Astrocyte (in vitro differentiated cells and primary cell): ENCODE measurements at regions not wholly inside any gene's neighbourhood (a gene's known extent, or its start where the extent isn't known, plus 50 kb on each side); places are given as distances from the start of the nearest gene placed in this dataset.

ENCODE experiments used
- DNase-seq: peaks from one replicate; pipeline ENCODE4 v3.0.0-alpha.2; 2010; ENCODE audit warnings: low read depth
- FAIRE-seq: peaks from 2 replicates; lab custom pipeline; 2011; peaks lifted over from hg19 to GRCh38; lab: Jason Lieb, UNC
- H2AFZ ChIP-seq: 2 replicates; pipeline ENCODE4 v1.6.0; 2012; ENCODE audit warnings: low read depth, low read length, inconsistent platforms
- H3K27ac ChIP-seq: 2 replicates; pipeline ENCODE4 v1.5.1; 2011; ENCODE audit warnings: low read depth, low read length, inconsistent platforms
- H3K27me3 ChIP-seq: 2 replicates; pipeline ENCODE4 v1.6.0; 2011; ENCODE audit warnings: low read length, inconsistent platforms; ENCODE audit not compliant: insufficient read depth
- H3K36me3 ChIP-seq: 2 replicates; pipeline ENCODE4 v1.5.1; 2011; ENCODE audit warnings: low read length, inconsistent platforms; ENCODE audit not compliant: insufficient read depth
- H3K4me1 ChIP-seq: 2 replicates; pipeline ENCODE4 v1.5.1; 2011; ENCODE audit warnings: low read length, inconsistent platforms; ENCODE audit not compliant: insufficient read depth
- H3K4me2 ChIP-seq: 2 replicates; pipeline ENCODE4 v1.6.0; 2012; ENCODE audit warnings: low read length, inconsistent platforms
- H3K4me3 ChIP-seq: 2 replicates; pipeline ENCODE4 v1.5.1; 2011; ENCODE audit warnings: low read depth, mild to moderate bottlenecking, low read length, inconsistent platforms; ENCODE audit not compliant: insufficient read depth
- H3K79me2 ChIP-seq: 2 replicates; pipeline ENCODE4 v1.6.0; 2012; ENCODE audit warnings: mild to moderate bottlenecking, low read length, inconsistent platforms; ENCODE audit not compliant: insufficient read depth
- H3K9ac ChIP-seq: 2 replicates; pipeline ENCODE4 v1.6.0; 2012; ENCODE audit warnings: mild to moderate bottlenecking, low read length, inconsistent platforms
- H3K9me3 ChIP-seq: 2 replicates; pipeline ENCODE4 v1.5.1; 2012; ENCODE audit warnings: low read depth, mild to moderate bottlenecking, low read length, inconsistent platforms; ENCODE audit not compliant: insufficient read depth
- H4K20me1 ChIP-seq: 2 replicates; pipeline ENCODE4 v1.6.0; 2012; ENCODE audit warnings: low read length, inconsistent platforms; ENCODE audit not compliant: insufficient read depth
- H3K27ac Mint-ChIP-seq: one replicate; pipeline ENCODE4 v1.8.0; 2021; ENCODE audit warnings: mild to moderate bottlenecking, mixed read lengths; ENCODE audit not compliant: unreplicated experiment
- H3K27me3 Mint-ChIP-seq: one replicate; pipeline ENCODE4 v1.8.0; 2021; ENCODE audit warnings: low read depth, mixed read lengths; ENCODE audit not compliant: unreplicated experiment
- H3K36me3 Mint-ChIP-seq: one replicate; pipeline ENCODE4 v1.8.0; 2021; ENCODE audit warnings: low read depth, mixed read lengths; ENCODE audit not compliant: unreplicated experiment
- H3K4me1 Mint-ChIP-seq: one replicate; pipeline ENCODE4 v1.8.0; 2021; ENCODE audit warnings: low read depth, mixed read lengths; ENCODE audit not compliant: unreplicated experiment
- H3K4me3 Mint-ChIP-seq: one replicate; pipeline ENCODE4 v1.8.0; 2021; ENCODE audit warnings: mild to moderate bottlenecking, moderate library complexity, mixed read lengths; ENCODE audit not compliant: unreplicated experiment
- H3K9me3 Mint-ChIP-seq: one replicate; pipeline ENCODE4 v1.8.0; 2021; ENCODE audit warnings: mild to moderate bottlenecking, mixed read lengths; ENCODE audit not compliant: unreplicated experiment
- EZH2 ChIP-seq: IDR thresholded peaks from 2 replicates; pipeline ENCODE4 v1.6.1; 2012; ENCODE audit warnings: mild to moderate bottlenecking, low read length, inconsistent platforms; ENCODE audit not compliant: insufficient read depth
- TF ChIP-seq, protein P1 (sequence below): IDR thresholded peaks from 2 replicates; pipeline ENCODE4 v1.5.1; 2011; ENCODE audit warnings: low read depth, mild to moderate bottlenecking, inconsistent platforms, low read length, moderate library complexity; ENCODE audit not compliant: insufficient read depth

DNA sequence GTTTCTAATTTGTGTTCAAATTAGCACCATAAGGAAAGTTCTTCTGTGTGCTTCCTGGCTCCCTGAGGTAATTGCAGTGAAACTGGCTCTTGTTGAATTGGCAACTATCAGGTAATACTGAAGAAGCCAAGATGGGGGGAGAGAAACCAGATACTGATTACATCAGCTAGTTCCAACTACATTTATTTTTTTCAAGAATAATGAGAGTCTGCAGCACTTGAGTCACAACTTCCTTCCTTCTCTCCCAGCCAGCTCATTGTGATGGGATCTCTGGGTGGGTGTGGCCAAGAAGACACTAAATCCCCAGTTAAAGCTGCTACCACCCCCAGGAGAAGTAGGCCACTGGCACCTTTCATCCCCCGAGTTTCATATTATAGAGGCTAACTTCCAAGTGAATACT lies 100.7 kb upstream of the RXFP2 start:
- no peak for TF ChIP-seq EZH2
- TF ChIP-seq, protein P1, sequence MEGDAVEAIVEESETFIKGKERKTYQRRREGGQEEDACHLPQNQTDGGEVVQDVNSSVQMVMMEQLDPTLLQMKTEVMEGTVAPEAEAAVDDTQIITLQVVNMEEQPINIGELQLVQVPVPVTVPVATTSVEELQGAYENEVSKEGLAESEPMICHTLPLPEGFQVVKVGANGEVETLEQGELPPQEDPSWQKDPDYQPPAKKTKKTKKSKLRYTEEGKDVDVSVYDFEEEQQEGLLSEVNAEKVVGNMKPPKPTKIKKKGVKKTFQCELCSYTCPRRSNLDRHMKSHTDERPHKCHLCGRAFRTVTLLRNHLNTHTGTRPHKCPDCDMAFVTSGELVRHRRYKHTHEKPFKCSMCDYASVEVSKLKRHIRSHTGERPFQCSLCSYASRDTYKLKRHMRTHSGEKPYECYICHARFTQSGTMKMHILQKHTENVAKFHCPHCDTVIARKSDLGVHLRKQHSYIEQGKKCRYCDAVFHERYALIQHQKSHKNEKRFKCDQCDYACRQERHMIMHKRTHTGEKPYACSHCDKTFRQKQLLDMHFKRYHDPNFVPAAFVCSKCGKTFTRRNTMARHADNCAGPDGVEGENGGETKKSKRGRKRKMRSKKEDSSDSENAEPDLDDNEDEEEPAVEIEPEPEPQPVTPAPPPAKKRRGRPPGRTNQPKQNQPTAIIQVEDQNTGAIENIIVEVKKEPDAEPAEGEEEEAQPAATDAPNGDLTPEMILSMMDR, result no peak
- no peaks in the 10 kb centered on the region for H3K27me3 Mint-ChIP-seq
- Histone ChIP-seq H4K20me1 (no peaks in the 10 kb centered on the region), H3K4me1 (peaks cover 17% of the 10 kb centered on the region), H2AFZ (peak overlapping the region; percentile 35), H3K79me2 (no peaks in the 10 kb centered on the region), H3K9me3 (no peaks in the 10 kb centered on the region), H3K9ac (no peak overlapping the region), H3K27ac (peak overlapping the region; percentile 54), H3K27me3 (no peaks in the 10 kb centered on the region), H3K4me2 (peak overlapping the region; percentile 55), H3K36me3 (no peaks in the 10 kb centered on the region), H3K4me3 (no peak overlapping the region)
- peaks cover 24% of the 10 kb centered on the region for H3K9me3 Mint-ChIP-seq
- H3K27ac Mint-ChIP-seq, result peak overlapping the region; percentile 41
- H3K4me3 Mint-ChIP-seq, result no peak overlapping the region
- peaks cover 4% of the 10 kb centered on the region for H3K4me1 Mint-ChIP-seq
- DNase-seq, result peak; percentile 72
- peak; percentile 81 for FAIRE-seq
- H3K36me3 Mint-ChIP-seq, result peaks cover 7% of the 10 kb centered on the region

DNA sequence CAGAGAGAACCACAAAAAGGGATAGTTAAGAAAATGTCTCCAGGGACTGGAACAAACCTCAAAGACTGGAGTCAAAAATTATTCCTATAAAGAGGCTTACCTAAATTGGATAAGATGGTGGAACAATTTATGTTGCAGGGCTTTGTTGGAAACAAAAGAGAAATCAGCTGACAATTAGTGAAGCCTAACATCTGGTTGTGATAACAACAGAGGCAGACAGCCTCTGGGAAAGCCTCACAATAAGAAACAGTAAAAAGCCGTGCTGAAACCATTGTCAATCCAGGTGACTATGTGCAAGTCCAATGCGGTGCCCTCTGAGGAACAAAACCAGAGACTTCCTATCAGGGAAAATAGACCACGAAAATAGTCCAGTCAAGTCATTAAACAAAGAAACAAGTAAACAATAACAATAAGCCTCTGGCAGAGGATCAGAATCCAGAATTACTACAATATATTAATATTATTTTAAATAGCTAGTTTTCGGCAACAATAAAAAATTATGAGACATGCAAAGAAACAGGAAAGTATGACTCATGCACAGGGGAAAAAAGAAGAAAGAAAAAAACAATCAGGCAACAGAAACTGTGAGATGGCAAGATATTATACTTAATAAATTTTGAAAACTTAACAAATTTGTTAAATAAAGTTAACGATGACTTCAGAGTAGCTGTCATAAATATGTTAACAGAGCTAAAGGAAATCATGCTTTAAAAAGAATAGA lies 99.7 kb upstream of the RXFP2 start:
- FAIRE-seq (no peak), DNase-seq (no peak)
- H4K20me1 ChIP-seq, result no peaks in the 10 kb centered on the region
- H3K27ac ChIP-seq, result peak overlapping the region; percentile 18
- Mint-ChIP-seq H3K36me3 (peaks cover 7% of the 10 kb centered on the region), H3K27ac (peak overlapping the region; percentile 34), H3K27me3 (no peaks in the 10 kb centered on the region), H3K4me3 (no peak overlapping the region), H3K4me1 (peaks cover 4% of the 10 kb centered on the region), H3K9me3 (peaks cover 19% of the 10 kb centered on the region)
- H3K4me1 ChIP-seq, result peaks cover 17% of the 10 kb centered on the region
- no peaks in the 10 kb centered on the region for H3K36me3 ChIP-seq
- no peak for TF ChIP-seq EZH2
- TF ChIP-seq, protein P1, result no peak
- H2AFZ ChIP-seq, result no peak overlapping the region
- H3K27me3 ChIP-seq, result no peaks in the 10 kb centered on the region
- no peaks in the 10 kb centered on the region for H3K9me3 ChIP-seq
- H3K4me2 ChIP-seq, result no peak overlapping the region
- no peak overlapping the region for H3K4me3 ChIP-seq
- H3K79me2 ChIP-seq, result no peaks in the 10 kb centered on the region
- H3K9ac ChIP-seq, result no peak overlapping the region

DNA sequence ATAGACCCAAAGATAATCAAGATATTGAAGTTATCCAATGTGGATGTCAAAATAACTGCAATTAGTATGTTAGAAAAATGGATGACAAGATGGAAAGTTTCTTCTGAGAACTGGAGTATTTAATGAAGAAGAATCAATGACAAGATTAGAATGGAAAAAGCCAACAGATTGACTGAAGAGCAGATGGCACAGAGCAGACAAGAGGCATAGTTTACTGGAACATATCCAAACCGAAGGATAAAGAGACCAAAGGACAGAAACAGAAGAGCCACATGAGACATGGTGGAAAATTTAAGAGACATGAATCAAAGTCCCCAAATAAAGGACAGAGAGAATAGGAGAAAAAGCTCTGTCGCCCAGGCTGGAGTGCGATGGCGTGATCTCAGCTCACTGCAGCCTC lies 89.6 kb upstream of the RXFP2 start:
- Histone ChIP-seq H3K79me2 (no peaks in the 10 kb centered on the region), H2AFZ (no peak overlapping the region), H3K27me3 (no peaks in the 10 kb centered on the region), H3K36me3 (no peaks in the 10 kb centered on the region), H3K9me3 (no peaks in the 10 kb centered on the region), H3K4me3 (no peak overlapping the region), H3K4me1 (no peaks in the 10 kb centered on the region), H4K20me1 (no peaks in the 10 kb centered on the region), H3K9ac (no peak overlapping the region), H3K4me2 (no peak overlapping the region), H3K27ac (no peak overlapping the region)
- H3K4me3 Mint-ChIP-seq, result no peak overlapping the region
- H3K36me3 Mint-ChIP-seq, result no peaks in the 10 kb centered on the region
- no peak overlapping the region for H3K27ac Mint-ChIP-seq
- DNase-seq (no peak), FAIRE-seq (no peak)
- peaks cover 4% of the 10 kb centered on the region for H3K27me3 Mint-ChIP-seq
- H3K4me1 Mint-ChIP-seq, result no peaks in the 10 kb centered on the region
- no peaks in the 10 kb centered on the region for H3K9me3 Mint-ChIP-seq
- TF ChIP-seq, protein P1, result no peak
- TF ChIP-seq EZH2, result no peak
